PC-9 (cell line): ENCODE measurements at regions not wholly inside any gene's neighbourhood (a gene's known extent, or its start where the extent isn't known, plus 50 kb on each side); places are given as distances from the start of the nearest gene placed in this dataset.
"Not testable (repeated sequence)": the region's sequence is repeated elsewhere in the genome, so short reads cannot be mapped to it uniquely, and the experiment has no call there.

Experiments
- BruUV-seq: library from RNA; stranded (reverse); fragments of 400-500 nt; replicated peaks from 2 replicates; lab custom pipeline; 2021; lab: Mats Ljungman, UMichigan
- CTCF ChIA-PET: fragments of 300-600 bp; sonication (Branson Sonifier 250); formaldehyde crosslinking; loops from one replicate; lab custom pipeline; 2022; ENCODE audit warnings: antibody characterized with exemption; lab: Charles Lee
- POLR2A ChIA-PET: fragments of 300-600 bp; sonication (Branson Sonifier 250); formaldehyde crosslinking; loops from one replicate; lab custom pipeline; 2022; ENCODE audit warnings: antibody characterized with exemption; ENCODE audit not compliant: unreplicated experiment; lab: Charles Lee
- DNase-seq, 2 experiments: peaks; one replicate each; pipeline versions ENCODE4 v3.0.0 to v3.0.0-alpha.2; 2015 to 2022; ENCODE audit warnings: mixed read lengths in 1 of 2
- H2AFZ ChIP-seq: fragments of 200-600 bp; sonication (generic); 2 replicates; pipeline ENCODE4 v1.8.1; 2017; ENCODE audit warnings: antibody characterized with exemption
- H3F3A ChIP-seq: fragments of 200-600 bp; sonication (generic); 2 replicates; pipeline ENCODE4 v1.8.1; 2017; ENCODE audit warnings: antibody characterized with exemption, mild to moderate bottlenecking, low read depth; ENCODE audit not compliant: insufficient read depth
- H3K27ac ChIP-seq: fragments of 200-600 bp; sonication (generic); 2 replicates; pipeline ENCODE4 v1.6.1; 2016; ENCODE audit warnings: mixed run types
- H3K27me3 ChIP-seq: fragments of 200-600 bp; sonication (generic); 2 replicates; pipeline ENCODE4 v1.6.1; 2016; ENCODE audit warnings: low read depth, mixed run types; ENCODE audit not compliant: insufficient read depth
- H3K36me3 ChIP-seq: fragments of 200-600 bp; sonication (generic); 2 replicates; pipeline ENCODE4 v1.6.1; 2016; ENCODE audit warnings: low read depth, mixed run types
- H3K4me1 ChIP-seq: fragments of 200-600 bp; sonication (generic); replicated peaks from 2 replicates; pipeline ENCODE4 v1.6.1; 2016; ENCODE audit warnings: mixed run types; ENCODE audit not compliant: insufficient read depth
- H3K4me2 ChIP-seq: fragments of 200-600 bp; sonication (generic); 2 replicates; pipeline ENCODE4 v1.6.1; 2017; ENCODE audit warnings: mixed run types
- H3K4me3 ChIP-seq: fragments of 200-600 bp; sonication (generic); 2 replicates; pipeline ENCODE4 v1.6.1; 2016; ENCODE audit warnings: mixed run types
- H3K79me2 ChIP-seq: fragments of 200-600 bp; sonication (generic); 2 replicates; pipeline ENCODE4 v1.6.1; 2017; ENCODE audit warnings: low read depth, mixed run types
- H3K9me2 ChIP-seq: fragments of 200-600 bp; sonication (generic); 2 replicates; pipeline ENCODE4 v1.8.1; 2017; ENCODE audit warnings: mild to moderate bottlenecking; ENCODE audit not compliant: insufficient read depth
- H3K9me3 ChIP-seq: fragments of 200-600 bp; sonication (generic); 2 replicates; pipeline ENCODE4 v1.8.1; 2016; ENCODE audit warnings: low read depth; ENCODE audit not compliant: insufficient read depth
- H4K20me1 ChIP-seq: fragments of 200-600 bp; sonication (generic); 2 replicates; pipeline ENCODE4 v1.8.1; 2017; ENCODE audit not compliant: insufficient read depth
- EZH2 ChIP-seq: fragments of 200-600 bp; sonication (generic); IDR thresholded peaks from 2 replicates; pipeline ENCODE4 v1.8.0; 2017; ENCODE audit warnings: antibody characterized with exemption, low read depth
- intact Hi-C: fragments of 100-400 bp; cut with micrococcal nuclease; formaldehyde crosslinking; loops from one replicate; pipeline ENCODE4 v1.10.0; 2022; ENCODE audit not compliant: unreplicated experiment
- TF ChIP-seq, protein P1 (sequence below): fragments of 200-600 bp; sonication (generic); conservative IDR thresholded peaks from 2 replicates; pipeline ENCODE4 v1.6.1; 2017; ENCODE audit warnings: mixed run types, antibody characterized with exemption, mild to moderate bottlenecking, moderate library complexity

DNA sequence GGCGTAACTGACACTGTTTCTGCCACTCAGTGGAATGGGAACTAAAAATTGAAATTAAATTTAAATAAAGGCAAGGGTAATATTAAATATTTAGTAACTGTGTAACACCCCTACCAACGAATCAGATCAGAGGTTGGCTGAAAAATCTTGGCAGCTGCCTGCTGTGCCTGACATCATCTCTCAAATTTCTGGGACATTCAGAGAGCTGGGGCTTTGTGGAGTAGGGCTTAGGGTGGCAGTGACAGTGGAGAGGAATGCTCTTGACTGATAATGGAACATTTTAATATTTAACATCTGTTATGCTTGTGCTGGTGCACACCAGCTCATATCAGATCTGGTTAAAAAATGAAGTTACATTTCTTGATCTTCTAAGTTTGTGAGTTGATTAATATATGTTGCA lies 62.2 kb downstream of the RFPL4B start:
- H3K4me3 ChIP-seq, result no peak overlapping the region
- H3K9me2 ChIP-seq, result no peaks in the 10 kb centered on the region
- POLR2A ChIA-PET, result no interaction called here
- peak in 1 of 2 experiments; percentile 33 for DNase-seq
- no peaks in the 10 kb centered on the region for H3F3A ChIP-seq
- intact Hi-C loops, result no loop called here
- no peaks in the 10 kb centered on the region for H3K36me3 ChIP-seq
- H4K20me1 ChIP-seq, result no peaks in the 10 kb centered on the region
- no peaks in the 10 kb centered on the region for H3K9me3 ChIP-seq
- H3K4me1 ChIP-seq, result peaks cover 8% of the 10 kb centered on the region; the same call in 1 of the 2 replicates
- H3K79me2 ChIP-seq, result no peaks in the 10 kb centered on the region
- no peak overlapping the region for H2AFZ ChIP-seq
- no peak overlapping the region for H3K27ac ChIP-seq
- TF ChIP-seq, protein P1, sequence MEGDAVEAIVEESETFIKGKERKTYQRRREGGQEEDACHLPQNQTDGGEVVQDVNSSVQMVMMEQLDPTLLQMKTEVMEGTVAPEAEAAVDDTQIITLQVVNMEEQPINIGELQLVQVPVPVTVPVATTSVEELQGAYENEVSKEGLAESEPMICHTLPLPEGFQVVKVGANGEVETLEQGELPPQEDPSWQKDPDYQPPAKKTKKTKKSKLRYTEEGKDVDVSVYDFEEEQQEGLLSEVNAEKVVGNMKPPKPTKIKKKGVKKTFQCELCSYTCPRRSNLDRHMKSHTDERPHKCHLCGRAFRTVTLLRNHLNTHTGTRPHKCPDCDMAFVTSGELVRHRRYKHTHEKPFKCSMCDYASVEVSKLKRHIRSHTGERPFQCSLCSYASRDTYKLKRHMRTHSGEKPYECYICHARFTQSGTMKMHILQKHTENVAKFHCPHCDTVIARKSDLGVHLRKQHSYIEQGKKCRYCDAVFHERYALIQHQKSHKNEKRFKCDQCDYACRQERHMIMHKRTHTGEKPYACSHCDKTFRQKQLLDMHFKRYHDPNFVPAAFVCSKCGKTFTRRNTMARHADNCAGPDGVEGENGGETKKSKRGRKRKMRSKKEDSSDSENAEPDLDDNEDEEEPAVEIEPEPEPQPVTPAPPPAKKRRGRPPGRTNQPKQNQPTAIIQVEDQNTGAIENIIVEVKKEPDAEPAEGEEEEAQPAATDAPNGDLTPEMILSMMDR, result no peak
- no peak for TF ChIP-seq EZH2
- no peaks in the 10 kb centered on the region for H3K27me3 ChIP-seq
- CTCF ChIA-PET, result no interaction called here
- BruUV-seq, result no TSS peak
- H3K4me2 ChIP-seq, result no peak overlapping the region

DNA sequence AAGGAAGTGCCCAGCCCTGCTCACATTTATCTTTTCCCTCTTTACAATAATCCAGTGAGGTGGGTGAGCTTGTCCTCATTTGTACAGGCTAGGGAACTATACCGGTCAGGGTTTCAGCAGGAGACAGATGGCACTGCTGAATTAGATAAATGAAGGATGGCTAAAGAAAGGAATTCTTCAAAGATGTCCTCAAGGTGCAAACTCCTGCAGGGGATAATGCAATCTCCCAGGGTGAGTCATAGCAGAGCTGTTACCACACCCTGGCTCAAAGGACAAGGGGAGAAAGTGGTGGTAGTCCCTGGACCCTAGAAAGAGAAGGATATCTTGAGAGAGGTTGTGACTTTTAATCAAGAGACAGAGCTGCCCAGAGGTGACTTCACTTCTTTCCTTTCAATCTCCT lies 66.7 kb downstream of the RFPL4B start:
- no peaks in the 10 kb centered on the region for H3F3A ChIP-seq
- peak; percentile 26 to 43 for DNase-seq
- ChIA-PET POLR2A (no interaction called here), CTCF (no interaction called here)
- H3K36me3 ChIP-seq, result no peaks in the 10 kb centered on the region
- H3K9me3 ChIP-seq, result peaks cover 5% of the 10 kb centered on the region; the same call in 1 of the 2 replicates
- no peaks in the 10 kb centered on the region for H4K20me1 ChIP-seq
- H3K27ac ChIP-seq, result no peak overlapping the region
- no peak overlapping the region for H3K4me3 ChIP-seq
- H3K79me2 ChIP-seq, result no peaks in the 10 kb centered on the region
- peaks cover 8% of the 10 kb centered on the region; the same call in 1 of the 2 replicates for H3K4me1 ChIP-seq
- no peaks in the 10 kb centered on the region for H3K27me3 ChIP-seq
- no peak overlapping the region for H2AFZ ChIP-seq
- no TSS peak for BruUV-seq
- H3K9me2 ChIP-seq, result no peaks in the 10 kb centered on the region
- no peak for TF ChIP-seq EZH2
- TF ChIP-seq, protein P1, result no peak
- intact Hi-C loops, result no loop called here
- H3K4me2 ChIP-seq, result no peak overlapping the region

DNA sequence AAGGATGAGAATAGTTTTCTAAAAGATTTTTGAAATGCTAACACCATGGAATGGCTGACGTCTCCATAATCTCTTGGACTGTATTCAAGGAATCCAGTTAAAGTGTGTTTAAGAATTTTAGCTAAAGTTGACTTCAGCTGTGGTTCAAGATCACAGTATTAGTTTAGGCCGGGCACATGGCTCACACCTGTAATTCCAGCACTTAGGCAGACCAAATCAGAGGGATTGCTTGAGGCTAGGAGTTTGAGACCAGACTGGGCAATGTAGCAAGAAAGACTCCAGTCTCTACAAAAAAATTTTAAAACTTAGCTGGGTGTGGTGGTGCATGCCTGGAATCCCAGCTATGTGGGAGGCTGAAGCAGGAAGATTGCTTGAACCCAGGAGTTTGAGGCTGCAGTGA lies 68.2 kb downstream of the RFPL4B start:
- ChIA-PET POLR2A (no interaction called here), CTCF (interaction anchor here (0.6 kb wide), 1 partner anchor 31 kb away, joined by 3 read pairs; no protein-coding TSS in a partner anchor)
- H3K4me3 ChIP-seq, result no peak overlapping the region
- H3K4me2 ChIP-seq, result no peak overlapping the region
- H4K20me1 ChIP-seq, result no peaks in the 10 kb centered on the region
- H2AFZ ChIP-seq, result no peak overlapping the region
- H3K27ac ChIP-seq, result no peak overlapping the region
- peaks cover 8% of the 10 kb centered on the region; the same call in 1 of the 2 replicates for H3K4me1 ChIP-seq
- no peaks in the 10 kb centered on the region for H3K9me2 ChIP-seq
- intact Hi-C loops, result no loop called here
- no TSS peak for BruUV-seq
- peaks cover 5% of the 10 kb centered on the region; the same call in 1 of the 2 replicates for H3K9me3 ChIP-seq
- H3K36me3 ChIP-seq, result no peaks in the 10 kb centered on the region
- H3K79me2 ChIP-seq, result no peaks in the 10 kb centered on the region
- no peak for TF ChIP-seq EZH2
- no peaks in the 10 kb centered on the region for H3K27me3 ChIP-seq
- DNase-seq, result peak in 1 of 2 experiments; percentile 13
- H3F3A ChIP-seq, result no peaks in the 10 kb centered on the region

DNA sequence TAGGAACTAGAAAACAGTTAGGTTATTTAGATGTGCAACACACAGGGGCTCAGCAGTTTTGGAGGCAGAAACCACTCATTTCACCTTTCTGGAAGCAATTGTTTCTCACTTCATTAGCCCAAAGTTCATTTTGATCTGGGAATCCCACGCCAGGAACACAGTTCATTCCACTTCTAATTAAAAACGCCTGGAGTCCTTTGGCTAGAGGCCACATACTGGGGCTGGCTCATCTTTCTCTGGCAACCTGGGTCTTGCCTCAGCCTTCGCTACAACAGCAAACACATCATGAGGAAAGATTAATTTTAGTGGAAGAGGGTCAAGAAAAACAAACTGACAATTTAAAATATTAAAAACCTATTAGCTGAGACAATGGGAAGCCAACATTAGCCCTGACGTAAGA lies 69.7 kb downstream of the RFPL4B start:
- no peak for TF ChIP-seq EZH2
- TF ChIP-seq, protein P1, result no peak
- Histone ChIP-seq H3K9me3 (peaks cover 5% of the 10 kb centered on the region; the same call in 1 of the 2 replicates), H3K36me3 (no peaks in the 10 kb centered on the region), H3K4me3 (no peak overlapping the region), H2AFZ (no peak overlapping the region), H3K27me3 (no peaks in the 10 kb centered on the region), H3K27ac (no peak overlapping the region), H4K20me1 (no peaks in the 10 kb centered on the region), H3K4me2 (no peak overlapping the region), H3K79me2 (no peaks in the 10 kb centered on the region), H3K9me2 (no peaks in the 10 kb centered on the region), H3F3A (no peaks in the 10 kb centered on the region), H3K4me1 (peaks cover 8% of the 10 kb centered on the region; the same call in 1 of the 2 replicates)
- DNase-seq, result no peak
- no TSS peak for BruUV-seq
- CTCF ChIA-PET, result no interaction called here
- POLR2A ChIA-PET, result no interaction called here
- intact Hi-C loops, result no loop called here

DNA sequence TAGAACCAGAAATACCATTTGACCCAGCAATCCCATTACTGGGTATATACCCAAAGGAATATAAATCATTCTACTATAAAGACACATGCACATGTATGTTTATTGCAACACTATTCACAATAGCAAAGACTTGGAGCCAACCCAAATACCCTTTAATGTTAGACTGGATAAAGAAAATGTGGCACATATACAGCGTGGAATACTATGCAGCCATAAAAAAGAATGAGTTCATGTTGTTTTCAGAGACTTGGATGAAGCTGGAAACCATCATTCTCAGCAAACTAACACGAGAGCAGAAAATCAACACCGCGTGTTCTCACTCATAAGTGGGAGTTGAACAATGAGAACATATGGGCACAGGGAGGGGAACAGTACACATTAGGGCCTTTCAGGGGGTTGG lies 79.9 kb downstream of the RFPL4B start:
- H3K9me3 ChIP-seq, CTCF ChIA-PET, H3K36me3 ChIP-seq, BruUV-seq, H3K9me2 ChIP-seq, DNase-seq, H3K79me2 ChIP-seq, H3K4me2 ChIP-seq, H3F3A ChIP-seq, H4K20me1 ChIP-seq, H3K27ac ChIP-seq, H3K27me3 ChIP-seq, H3K4me1 ChIP-seq, intact Hi-C loops, POLR2A ChIA-PET, H3K4me3 ChIP-seq, H2AFZ ChIP-seq: not testable (repeated sequence)
